H1 (cell line): ENCODE measurements at regions not wholly inside any gene's neighbourhood (a gene's known extent, or its start where the extent isn't known, plus 50 kb on each side); places are given as distances from the start of the nearest gene placed in this dataset.

ENCODE experiments used
- CTCF ChIA-PET: fragments of 300-600 bp; sonication (Branson Sonifier 250); formaldehyde crosslinking; loops from one replicate; lab custom pipeline; 2021; ENCODE audit not compliant: partially characterized antibody; lab: Charles Lee
- POLR2A ChIA-PET: fragments of 300-600 bp; sonication (Branson Sonifier 250); formaldehyde crosslinking; loops from one replicate; lab custom pipeline; 2021; ENCODE audit warnings: inconsistent platforms; ENCODE audit not compliant: partially characterized antibody; lab: Charles Lee
- DNase-seq, 2 experiments: peaks; one replicate each; pipeline versions ENCODE4 v3.0.0 to v3.0.0-alpha.2; 2010 to 2022; ENCODE audit warnings: low spot score in 2 of 2, low read depth in 1 of 2, mixed read lengths in 1 of 2
- FAIRE-seq: peaks from 2 replicates; lab custom pipeline; 2011; peaks lifted over from hg19 to GRCh38; lab: Jason Lieb, UNC
- H2AFZ ChIP-seq: 2 replicates; pipeline ENCODE4 v1.8.1; 2012; ENCODE audit warnings: low read length, inconsistent platforms
- H2AK5ac ChIP-seq: 2 replicates; pipeline ENCODE4 v1.6.1; 2013; ENCODE audit warnings: low read depth, low read length
- H2BK120ac ChIP-seq: replicated peaks from 2 replicates; pipeline ENCODE3; 2013; ENCODE audit warnings: low read depth, low read length, inconsistent platforms
- H2BK12ac ChIP-seq: 2 replicates; pipeline ENCODE4 v1.6.1; 2013; ENCODE audit warnings: low read depth, low read length
- H2BK15ac ChIP-seq: 2 replicates; pipeline ENCODE4 v1.6.1; 2013; ENCODE audit warnings: low read length
- H2BK20ac ChIP-seq: 2 replicates; pipeline ENCODE4 v1.6.1; 2013; ENCODE audit warnings: low read length
- H2BK5ac ChIP-seq: 2 replicates; pipeline ENCODE4 v1.6.1; 2013; ENCODE audit warnings: low read depth, low read length
- H3K14ac ChIP-seq: 2 replicates; pipeline ENCODE4 v1.6.1; 2013; ENCODE audit warnings: inconsistent platforms; ENCODE audit not compliant: insufficient read length
- H3K18ac ChIP-seq: 2 replicates; pipeline ENCODE4 v1.6.1; 2013; ENCODE audit warnings: low read length; ENCODE audit errors: extremely low read depth
- H3K23ac ChIP-seq: 2 replicates; pipeline ENCODE4 v1.6.1; 2013; ENCODE audit warnings: inconsistent platforms; ENCODE audit not compliant: insufficient read length
- H3K23me2 ChIP-seq: 2 replicates; pipeline ENCODE4 v1.6.1; 2013; ENCODE audit warnings: low read depth, low read length
- H3K27ac ChIP-seq: 2 replicates; pipeline ENCODE4 v1.6.1; 2011; ENCODE audit warnings: low read depth, low read length, inconsistent platforms
- H3K27me3 ChIP-seq, 4 experiments: replicated peaks in 1 of 4; 1 replicate in 1 of 4; 2 replicates in 3 of 4; pipeline versions ENCODE4 v1.6.1 to v1.8.1; 2011 to 2013; ENCODE audit warnings: low read length in 3 of 4, mild to moderate bottlenecking in 3 of 4, inconsistent platforms in 2 of 4, mixed read lengths in 2 of 4, moderate library complexity in 1 of 4; ENCODE audit not compliant: control insufficient read depth in 3 of 4, insufficient read depth in 3 of 4; ENCODE audit errors: extremely low read depth in 1 of 4
- H3K36me3 ChIP-seq, 4 experiments: 2 replicates each; pipeline versions ENCODE4 v1.6.1 to v1.8.1; 2011 to 2013; ENCODE audit warnings: mild to moderate bottlenecking in 4 of 4, low read length in 3 of 4, moderate library complexity in 2 of 4, control low read depth in 1 of 4, inconsistent platforms in 1 of 4; ENCODE audit not compliant: insufficient read depth in 4 of 4, control insufficient read depth in 2 of 4
- H3K4ac ChIP-seq: replicated peaks from 2 replicates; pipeline ENCODE3; 2013; ENCODE audit warnings: low read length, low read depth, mixed read lengths, inconsistent platforms; ENCODE audit not compliant: insufficient read length
- H3K4me1 ChIP-seq, 4 experiments: replicated peaks in 1 of 4; 1 replicate in 1 of 4; 2 replicates in 3 of 4; pipeline versions ENCODE4 v1.6.1 to v1.8.1; 2011 to 2013; ENCODE audit warnings: low read length in 3 of 4, inconsistent platforms in 2 of 4, mixed read lengths in 1 of 4; ENCODE audit not compliant: insufficient read depth in 4 of 4, control insufficient read depth in 3 of 4
- H3K4me2 ChIP-seq, 2 experiments: 2 replicates each; pipeline versions ENCODE4 v1.6.1 to v1.8.1; 2011 to 2013; ENCODE audit warnings: low read depth in 2 of 2, low read length in 2 of 2, control low read depth in 1 of 2, inconsistent platforms in 1 of 2, mild to moderate bottlenecking in 1 of 2; ENCODE audit not compliant: insufficient read depth in 1 of 2
- H3K4me3 ChIP-seq, 4 experiments: fragments of 200-600, 300-600 bp in 1 of 4; sonication (generic), shearing (Covaris generic), sonication (Bioruptor Twin) in 1 of 4; 2 replicates each; pipeline versions ENCODE4 v1.5.1 to v1.8.1; 2011 to 2016; ENCODE audit warnings: low read length in 4 of 4, low read depth in 3 of 4, control low read depth in 2 of 4, inconsistent platforms in 2 of 4, mild to moderate bottlenecking in 2 of 4, mixed read lengths in 1 of 4, moderate library complexity in 1 of 4; ENCODE audit not compliant: insufficient read depth in 2 of 4; ENCODE audit errors: extremely low read depth in 1 of 4
- H3K56ac ChIP-seq: replicated peaks from 2 replicates; pipeline ENCODE3; 2013; ENCODE audit warnings: low read depth, mild to moderate bottlenecking, mixed read lengths, low read length, inconsistent platforms; ENCODE audit not compliant: insufficient read length
- H3K79me1 ChIP-seq: 2 replicates; pipeline ENCODE4 v1.6.1; 2013; ENCODE audit warnings: low read depth, low read length, control low read depth
- H3K79me2 ChIP-seq, 2 experiments: 2 replicates each; pipeline versions ENCODE4 v1.6.1 to v1.8.1; 2012 to 2013; ENCODE audit warnings: low read length in 2 of 2, mild to moderate bottlenecking in 2 of 2, inconsistent platforms in 1 of 2; ENCODE audit not compliant: insufficient read depth in 2 of 2, control insufficient read depth in 1 of 2
- H3K9ac ChIP-seq, 4 experiments: replicated peaks in 1 of 4; 1 replicate in 1 of 4; 2 replicates in 3 of 4; pipeline versions ENCODE4 v1.6.1 to v1.8.1; 2011 to 2013; ENCODE audit warnings: low read depth in 3 of 4, low read length in 3 of 4, control low read depth in 2 of 4, mild to moderate bottlenecking in 2 of 4, moderate library complexity in 2 of 4, inconsistent platforms in 1 of 4; ENCODE audit errors: extremely low read depth in 1 of 4
- H3K9me3 ChIP-seq, 2 experiments: 2 replicates each; pipeline versions ENCODE4 v1.6.1 to v1.8.1; 2012 to 2013; ENCODE audit warnings: mild to moderate bottlenecking in 2 of 2, moderate library complexity in 2 of 2, control low read depth in 1 of 2, inconsistent platforms in 1 of 2, low read depth in 1 of 2, low read length in 1 of 2, mixed read lengths in 1 of 2; ENCODE audit not compliant: insufficient read depth in 2 of 2
- H4K20me1 ChIP-seq, 2 experiments: replicated peaks in 1 of 2; 2 replicates each; pipeline versions ENCODE3 to v1.8.1; 2011 to 2013; ENCODE audit warnings: inconsistent platforms in 2 of 2, low read length in 2 of 2, mild to moderate bottlenecking in 1 of 2; ENCODE audit not compliant: insufficient read depth in 2 of 2, control insufficient read depth in 1 of 2
- H4K5ac ChIP-seq: 2 replicates; pipeline ENCODE4 v1.6.1; 2013; ENCODE audit warnings: low read length, low read depth, mixed read lengths, inconsistent platforms; ENCODE audit not compliant: insufficient read length
- H4K8ac ChIP-seq: 2 replicates; pipeline ENCODE4 v1.8.0; 2013; ENCODE audit warnings: mild to moderate bottlenecking, moderate library complexity, low read length, inconsistent platforms; ENCODE audit not compliant: insufficient read depth; ENCODE audit errors: extremely low read depth
- H4K91ac ChIP-seq: replicated peaks from 2 replicates; pipeline ENCODE3; 2013; ENCODE audit warnings: low read length, mixed read lengths, inconsistent platforms; ENCODE audit not compliant: insufficient read length
- EGR1 ChIP-seq: IDR thresholded peaks from 2 replicates; pipeline ENCODE4 v1.6.1; 2011; ENCODE audit warnings: low read depth, low read length, borderline replicate concordance
- HDAC6 ChIP-seq: IDR thresholded peaks from one replicate; pipeline ENCODE4 v1.7.1; 2012; ENCODE audit warnings: low read depth, mild to moderate bottlenecking, inconsistent platforms, low read length, moderate library complexity
- RAD21 ChIP-seq, 2 experiments: IDR thresholded peaks in 1 of 2; conservative IDR thresholded peaks in 1 of 2; 2 replicates each; pipeline ENCODE4 v1.6.1; 2011; ENCODE audit warnings: low read depth in 2 of 2, low read length in 2 of 2, improper control_type of control experiment in 1 of 2, inconsistent platforms in 1 of 2, mild to moderate bottlenecking in 1 of 2, moderate library complexity in 1 of 2
- SIN3A ChIP-seq, 2 experiments: IDR thresholded peaks in 1 of 2; conservative IDR thresholded peaks in 1 of 2; 2 replicates each; pipeline ENCODE4 v1.6.1; 2011 to 2012; ENCODE audit warnings: low read length in 2 of 2, improper control_type of control experiment in 1 of 2, low read depth in 1 of 2, mild to moderate bottlenecking in 1 of 2
- WGBS, 2 experiments: shearing (Covaris generic) in 1 of 2; methylation state at CpG; one replicate each; pipeline versions ENCODE4 v1.1.6 to v1.1.7; 2013 to 2015; ENCODE audit warnings: low lambda C conversion rate in 2 of 2, mixed read lengths in 2 of 2, inconsistent platforms in 1 of 2, low coverage in 1 of 2, missing lambda C conversion rate in 1 of 2; ENCODE audit not compliant: insufficient replicate concordance in 2 of 2, insufficient coverage in 1 of 2, insufficient read length in 1 of 2; ENCODE audit errors: extremely low coverage in 1 of 2, missing lambda C conversion rate in 1 of 2; 5-methylcytosine and 5-hydroxymethylcytosine counted together

- H3K18ac ChIP-seq = no peak overlapping the region
These were observed 434.3 kb upstream of the STXBP6 start for GRCh38 chr14:25484235-25484634.

More at GRCh38 chr14:25484235-25484634, 434.3 kb upstream of the STXBP6 start:
- H4K8ac ChIP-seq = no peak overlapping the region
- H2BK15ac ChIP-seq = no peak overlapping the region
- no peak overlapping the region for H3K23ac ChIP-seq
- no peak overlapping the region for H3K4ac ChIP-seq
- no peaks in the 10 kb centered on the region for H4K20me1 ChIP-seq
- no peaks in the 10 kb centered on the region for H3K36me3 ChIP-seq
- no peak overlapping the region for H3K56ac ChIP-seq
- no peaks in the 10 kb centered on the region for H3K79me1 ChIP-seq
- H3K4me1 ChIP-seq = no peaks in the 10 kb centered on the region
- FAIRE-seq (no peak), DNase-seq (no peak)
- no peak overlapping the region for H2AFZ ChIP-seq
- no peak overlapping the region for H4K5ac ChIP-seq
- H3K23me2 ChIP-seq = no peaks in the 10 kb centered on the region
- no peak overlapping the region for H4K91ac ChIP-seq
- H3K14ac ChIP-seq = no peak overlapping the region
- H2BK12ac ChIP-seq = no peak overlapping the region
- H3K4me3 ChIP-seq = no peak overlapping the region
- no peaks in the 10 kb centered on the region for H3K27me3 ChIP-seq
- no peaks in the 10 kb centered on the region for H3K79me2 ChIP-seq
- H3K9ac ChIP-seq = no peak overlapping the region
- no peaks in the 10 kb centered on the region for H3K9me3 ChIP-seq
- 87% methylated on average over 1 of the region's 1 CpG; no CpG with 5 or more reads in 1 of the 2 experiments for WGBS, 2 experiments
- H2BK5ac ChIP-seq = no peak overlapping the region
- no peak overlapping the region for H2BK20ac ChIP-seq
- H2AK5ac ChIP-seq = no peak overlapping the region
- ChIA-PET POLR2A (no interaction called here), CTCF (interaction anchor here (0.7 to 2.0 kb wide), 4 partner anchors 11 to 735 kb away, joined by 3 to 7 read pairs (median 4); no protein-coding TSS in a partner anchor)
- H2BK120ac ChIP-seq = no peak overlapping the region
- H3K27ac ChIP-seq = no peak overlapping the region
- TF ChIP-seq HDAC6 = no peak
- no peak for TF ChIP-seq EGR1
- TF ChIP-seq RAD21 (IDR thresholded peaks at IDR 0.05 in 1 of 2, conservative IDR thresholded peaks at IDR 0.05 in 1 of 2; ENCODE audit: low read depth in 2 of 2, low read length in 2 of 2) = peak; percentile 36 to 47
- TF ChIP-seq SIN3A (conservative IDR thresholded peaks at IDR 0.05 in 1 of 2, IDR thresholded peaks at IDR 0.05 in 1 of 2; ENCODE audit: low read depth in 1 of 2, low read length in 2 of 2) = no peak
- no peak overlapping the region for H3K4me2 ChIP-seq
